GM18870 (cell line): ENCODE measurements at regions not wholly inside any gene's neighbourhood (a gene's known extent, or its start where the extent isn't known, plus 50 kb on each side); places are given as distances from the start of the nearest gene placed in this dataset.

Source experiments
- ATAC-seq: cut with Tn5 transposase; IDR thresholded peaks from one replicate; pipeline ENCODE4 v1.9.1; 2021; ENCODE audit warnings: moderate library complexity; ENCODE audit not compliant: unreplicated experiment

DNA sequence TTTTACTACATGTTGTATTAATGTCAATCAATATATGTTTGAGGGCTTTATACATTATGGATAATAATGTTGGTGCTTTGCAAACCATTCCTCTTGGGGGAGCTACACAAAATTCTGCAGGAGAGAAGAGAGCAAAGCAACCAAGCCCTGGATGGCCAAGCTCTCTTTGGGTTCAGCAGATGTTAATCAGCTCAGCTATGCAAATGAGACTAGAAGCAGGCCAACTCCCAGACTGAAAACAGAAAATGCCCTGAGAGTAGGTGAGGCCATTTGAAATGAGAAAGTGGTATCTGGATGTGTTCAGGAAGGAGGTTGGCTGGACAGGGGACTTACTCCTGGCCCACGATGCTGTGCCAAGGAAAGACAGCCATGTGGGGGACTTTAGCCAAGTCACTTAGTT, 387.0 kb downstream of the BCOR start:
- no peak for ATAC-seq

DNA sequence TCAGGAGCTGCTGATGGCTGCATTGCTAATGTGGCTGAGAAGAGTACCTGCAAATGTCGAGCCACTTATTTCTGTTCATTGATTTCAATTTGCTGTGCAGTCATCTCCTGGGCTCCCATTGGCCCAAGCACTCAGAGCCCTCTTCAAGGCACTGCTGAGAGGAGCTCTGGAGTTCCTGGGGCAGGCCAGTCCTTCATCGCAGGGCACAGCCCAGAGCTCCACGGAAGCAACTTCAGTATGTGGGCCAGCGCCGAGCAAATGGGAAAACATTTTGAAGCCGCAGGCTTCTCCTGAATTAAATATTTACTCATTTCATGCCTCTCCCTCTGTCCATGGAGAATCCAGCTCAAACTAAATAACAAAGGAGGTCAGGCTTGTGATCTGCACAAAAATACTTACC, 383.3 kb downstream of the BCOR start:
- no peak for ATAC-seq

DNA sequence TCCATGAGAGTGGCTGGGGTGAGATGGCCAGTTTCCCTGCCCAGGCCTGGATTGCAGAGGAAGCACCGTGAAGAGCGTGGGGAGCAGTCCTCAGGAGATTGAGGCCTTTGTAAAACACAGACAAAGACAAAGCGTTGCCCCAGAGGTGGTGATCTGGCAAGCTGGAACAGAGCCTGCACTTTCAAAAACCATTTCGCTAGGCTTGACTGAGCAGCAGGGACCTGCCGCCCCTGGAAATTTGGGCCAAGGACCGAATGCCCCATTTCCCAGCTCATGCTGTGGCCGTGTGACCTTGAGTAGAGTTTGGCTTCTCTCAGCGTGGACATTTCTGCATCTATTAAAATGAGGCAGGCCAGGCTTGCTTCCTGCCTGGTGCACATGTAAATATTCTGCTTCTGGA, 381.4 kb downstream of the BCOR start:
- no peak for ATAC-seq

DNA sequence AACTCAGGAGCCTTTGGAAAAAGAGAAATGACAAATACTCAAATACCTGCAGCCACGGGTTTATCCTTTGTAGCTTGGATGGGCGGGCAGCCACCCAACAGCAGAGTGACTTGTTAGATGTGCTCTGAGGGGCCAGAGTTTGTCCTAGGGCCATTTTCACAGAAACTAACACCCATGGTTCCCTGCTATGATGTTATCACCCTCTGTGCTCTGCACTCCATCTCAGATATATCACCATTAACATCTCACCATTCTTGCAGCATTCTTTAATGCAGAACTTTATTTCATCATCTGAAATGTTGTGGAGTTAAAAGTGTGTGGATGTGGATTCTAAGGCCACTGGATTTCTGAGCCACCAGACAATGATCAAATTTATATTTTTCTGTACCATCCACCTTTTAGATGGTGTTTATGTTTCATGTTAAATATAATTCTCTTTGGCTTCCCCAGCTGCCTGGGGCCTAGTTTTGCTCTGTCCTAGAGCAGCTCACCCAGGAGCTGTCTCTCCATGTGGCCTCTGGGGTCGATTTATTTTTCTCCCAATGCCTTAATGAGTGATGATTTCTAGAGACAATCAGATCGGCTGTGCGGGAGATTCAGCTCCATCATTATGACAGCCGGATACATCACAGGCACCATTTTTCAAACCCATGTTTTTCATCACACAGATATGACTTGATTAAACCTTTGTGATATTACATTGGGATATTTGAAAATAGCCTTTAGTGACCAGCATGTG, 380.8 kb downstream of the BCOR start:
- ATAC-seq, result no peak

DNA sequence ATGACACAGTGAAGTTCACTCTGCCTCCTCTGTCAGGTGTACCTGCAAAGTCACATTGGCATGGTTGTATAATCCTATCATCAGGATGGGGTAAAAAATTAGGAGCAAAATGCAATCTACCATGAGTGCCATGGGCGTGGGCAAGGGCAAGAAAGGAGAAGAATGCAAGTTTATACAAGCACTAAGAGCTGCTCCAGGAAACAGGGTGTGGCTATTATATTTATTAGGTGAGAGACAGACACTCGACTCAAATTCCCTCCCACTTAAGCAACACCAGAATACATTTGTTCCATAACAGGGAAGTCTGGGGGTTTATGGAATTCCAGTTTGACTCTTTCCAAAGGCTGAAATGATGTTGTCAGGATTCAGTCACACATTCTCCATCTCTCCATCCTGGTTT, 378.8 kb downstream of the BCOR start:
- no peak for ATAC-seq

DNA sequence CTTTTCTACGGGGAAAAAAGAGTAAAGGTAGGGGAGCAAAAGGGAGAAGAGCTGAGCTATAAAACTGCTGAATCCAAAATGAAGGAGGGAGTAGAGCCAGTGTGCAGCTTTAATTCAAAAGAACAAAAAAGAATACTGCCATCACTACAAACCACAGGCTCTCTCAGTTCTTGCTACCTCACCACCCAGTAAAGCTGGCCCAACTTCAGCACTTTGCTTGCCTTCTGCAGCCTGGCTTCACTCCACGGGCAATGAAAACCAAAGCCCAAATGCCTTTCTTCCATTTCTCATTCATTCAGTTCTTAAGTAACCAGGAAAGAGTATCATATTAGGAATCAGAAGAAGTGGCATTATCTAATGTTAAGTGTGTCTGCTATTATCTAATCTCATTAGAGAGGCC, 376.8 kb downstream of the BCOR start:
- no peak for ATAC-seq

DNA sequence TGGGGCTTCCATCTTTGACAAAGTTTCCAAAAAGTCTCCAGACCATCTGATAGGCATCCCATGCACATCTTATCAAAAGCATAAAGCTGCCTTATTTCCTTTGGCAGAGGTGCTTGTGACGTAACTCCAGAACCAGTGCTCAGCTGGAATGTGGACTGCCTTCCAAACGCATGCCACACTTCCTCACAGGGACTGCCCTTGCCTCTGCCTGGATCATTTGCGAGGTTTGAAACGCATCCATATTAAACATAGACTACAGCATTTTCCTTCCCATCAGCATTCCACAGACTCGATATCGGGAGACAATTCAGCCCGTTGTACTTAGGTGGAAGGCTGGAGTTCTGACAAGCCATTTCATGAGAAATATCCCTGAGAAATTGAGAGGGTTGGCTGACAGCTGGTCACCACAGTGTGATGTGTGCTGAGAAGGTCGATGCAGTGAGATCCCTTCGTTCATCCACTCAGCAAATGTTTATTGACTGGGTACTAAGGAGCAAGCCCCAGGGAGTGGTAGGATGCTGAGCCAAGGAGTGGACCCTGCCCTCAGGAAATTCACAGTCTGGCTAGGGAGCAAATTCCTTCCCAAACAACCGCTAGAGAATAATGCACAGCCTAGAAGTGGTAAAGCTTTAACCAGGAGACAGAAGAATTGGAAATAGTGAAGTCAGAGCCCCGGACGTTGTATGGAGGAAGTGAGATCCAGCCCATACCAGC, 376.0 kb downstream of the BCOR start:
- no peak for ATAC-seq

DNA sequence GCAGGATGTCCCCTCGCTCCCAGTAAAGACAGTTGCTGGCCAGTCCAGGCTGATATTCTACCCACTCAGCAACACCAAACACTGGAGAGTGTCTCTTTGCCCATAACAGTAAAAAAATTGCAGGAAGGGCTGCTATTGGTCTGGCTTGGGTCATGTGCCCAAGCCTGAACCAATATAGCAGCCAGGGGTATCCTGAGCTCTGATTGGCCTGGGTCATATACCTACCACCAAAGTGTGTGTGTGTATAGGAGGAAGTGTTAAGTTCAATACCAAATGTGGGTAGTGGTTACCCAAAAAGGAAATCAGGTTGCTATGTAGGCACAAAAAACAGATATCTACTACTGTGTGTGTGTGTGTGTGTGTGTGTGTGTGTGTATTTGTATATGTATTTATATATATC, 373.2 kb downstream of the BCOR start:
- no peak for ATAC-seq

DNA sequence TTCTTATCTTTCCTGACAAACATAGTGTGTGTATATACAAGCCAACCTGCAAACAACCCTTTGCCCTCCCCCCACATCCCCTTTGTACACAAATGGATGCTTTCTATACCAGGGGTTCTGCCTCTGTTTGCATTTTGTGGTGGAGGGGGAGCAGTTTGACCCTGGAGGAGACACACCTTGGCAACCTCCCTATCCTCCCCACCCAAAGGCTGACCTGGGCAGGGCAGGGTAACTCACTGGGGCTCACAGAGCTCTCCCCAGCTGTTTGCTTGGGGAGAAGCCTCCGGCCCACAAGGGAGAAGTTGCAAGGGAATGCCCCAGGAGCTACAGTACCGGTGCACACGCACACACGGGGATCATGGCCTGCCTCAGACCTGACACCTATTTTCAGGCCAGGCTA, 372.6 kb downstream of the BCOR start:
- ATAC-seq, result no peak

DNA sequence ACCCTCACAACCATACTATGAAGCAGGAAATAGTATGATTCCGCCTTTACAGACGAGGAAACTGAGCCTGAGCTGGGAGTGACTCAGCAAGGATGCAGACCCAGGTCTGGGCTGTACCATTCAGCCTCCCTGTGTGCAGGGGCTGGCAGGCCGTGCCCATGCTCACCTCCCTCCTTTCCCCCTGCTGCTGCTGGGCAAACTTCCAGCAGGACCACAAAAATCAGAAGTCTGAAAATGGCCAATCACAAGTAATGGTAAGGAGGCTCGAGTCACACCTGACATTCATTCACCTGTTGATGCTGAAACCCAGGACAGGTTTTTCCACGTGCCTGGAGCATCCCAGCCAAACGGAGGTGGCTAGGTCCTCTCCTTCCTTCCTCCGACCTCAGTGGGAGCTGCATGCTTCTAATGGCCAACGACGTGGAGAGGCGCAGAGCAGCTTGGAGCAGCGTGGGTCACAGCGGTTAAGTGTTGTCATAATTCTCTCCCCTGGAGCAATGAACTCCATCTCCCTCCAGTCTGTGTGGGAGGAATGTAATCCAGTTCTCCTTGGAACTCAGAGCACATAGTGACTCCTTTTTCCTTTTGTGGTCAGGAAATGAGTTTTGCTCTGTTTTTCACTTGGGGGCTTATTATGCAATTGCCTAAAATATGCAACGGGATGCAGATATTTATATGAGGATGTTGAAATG, 371.7 kb downstream of the BCOR start:
- no peak for ATAC-seq

DNA sequence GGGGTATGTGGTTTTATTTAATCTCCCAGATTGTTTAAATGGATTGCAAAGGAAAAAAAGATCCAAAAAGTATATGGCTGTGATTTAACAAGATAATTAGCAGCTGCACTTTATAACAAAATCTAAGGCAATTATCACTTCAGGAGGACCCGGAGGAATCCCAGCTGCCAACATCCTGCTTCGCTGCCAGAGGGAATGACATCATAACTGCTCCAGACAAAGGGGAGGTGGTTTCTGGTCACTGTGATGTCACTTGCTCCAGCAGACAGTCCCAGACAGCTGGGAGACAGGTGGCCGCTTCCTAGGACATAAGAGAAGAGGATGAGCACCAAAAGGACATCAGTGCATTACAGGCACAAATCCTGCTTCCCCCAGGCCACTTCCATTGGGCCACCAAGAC, 371.0 kb downstream of the BCOR start:
- ATAC-seq, result no peak

DNA sequence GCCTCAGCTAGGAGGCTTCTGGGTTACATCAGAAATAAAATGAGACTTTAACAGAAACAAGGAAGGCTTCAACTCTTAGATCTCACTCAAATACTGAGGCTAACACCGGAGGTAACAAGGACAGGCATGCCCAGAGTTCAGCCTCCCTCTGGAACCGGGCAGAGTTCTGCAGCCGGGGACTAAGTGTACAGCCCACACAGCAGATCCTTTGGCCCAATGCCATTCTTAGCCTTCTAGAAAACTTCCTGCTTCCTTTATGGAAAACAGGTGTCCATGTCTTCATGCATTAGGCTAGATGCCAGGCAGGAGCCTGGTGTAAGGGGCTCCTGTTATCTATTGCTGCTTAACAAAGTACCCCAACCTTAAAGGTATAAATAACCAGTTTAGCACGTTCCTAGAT, 369.7 kb downstream of the BCOR start:
- no peak for ATAC-seq

DNA sequence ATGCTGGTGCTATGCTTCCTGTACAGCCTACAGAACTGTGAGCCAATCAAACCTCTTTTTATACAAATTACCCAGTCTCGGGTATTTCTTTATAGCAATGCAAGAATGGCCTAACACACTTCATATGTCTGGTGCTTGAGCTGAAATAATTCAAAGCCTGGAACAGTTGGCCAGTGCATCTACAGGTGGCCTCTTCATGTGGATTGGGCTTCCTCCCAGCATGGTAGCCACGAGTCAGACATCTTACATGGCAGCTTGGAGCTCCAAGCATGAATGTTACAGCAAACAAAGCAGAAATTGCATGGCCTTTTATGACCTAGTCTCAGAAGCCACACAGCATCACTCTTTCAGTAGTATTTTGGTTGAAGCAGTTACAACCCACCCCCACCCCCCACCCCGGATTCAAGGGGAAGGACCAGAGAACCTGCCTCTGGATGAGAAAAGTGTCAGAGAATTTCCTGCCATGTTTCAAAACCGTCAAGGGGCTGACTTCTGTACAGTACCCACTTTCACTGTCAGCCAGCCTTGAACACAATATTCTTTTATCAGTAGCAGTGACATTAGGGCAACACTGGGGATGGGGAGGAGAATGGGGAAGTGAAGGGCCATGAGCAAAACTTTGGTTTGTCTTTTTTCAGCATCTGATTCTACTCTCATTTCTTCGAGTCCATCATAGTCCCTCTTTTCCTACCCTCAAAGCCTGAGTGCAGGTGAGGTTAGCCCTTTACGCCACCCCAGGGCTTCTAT, 368.7 kb downstream of the BCOR start:
- no peak for ATAC-seq

DNA sequence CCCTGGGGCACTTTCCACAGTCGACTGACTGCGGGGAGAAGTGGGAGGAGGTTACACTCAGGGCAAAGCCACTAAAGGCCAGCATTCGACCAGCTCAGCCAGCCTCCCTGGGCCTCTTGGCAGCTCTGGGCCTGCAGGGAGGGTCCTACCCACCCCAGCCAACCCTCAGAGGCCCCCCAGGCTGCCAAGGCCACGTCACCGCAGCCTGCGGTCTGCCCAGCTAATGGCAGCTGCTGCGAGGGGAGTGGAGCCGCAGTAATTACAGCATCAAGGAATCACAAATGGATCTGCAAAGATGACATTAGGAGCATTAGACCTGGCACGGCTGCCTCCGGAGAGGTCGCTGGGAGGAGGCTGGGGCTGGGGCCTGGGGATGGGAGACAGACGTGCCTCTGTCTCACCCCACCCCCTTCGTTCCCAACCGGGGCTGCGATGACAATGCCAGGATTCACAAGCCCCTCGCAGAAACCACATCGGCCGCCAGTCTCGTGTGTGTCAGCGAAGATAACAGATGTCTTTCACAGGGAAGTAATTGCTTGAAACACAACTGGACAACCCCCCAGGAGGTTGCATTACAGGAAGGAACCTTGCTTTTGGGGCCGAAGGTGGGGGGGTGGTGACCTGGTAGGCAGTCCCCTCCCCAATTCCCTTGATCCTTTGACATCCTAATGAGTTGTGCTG, 367.6 kb downstream of the BCOR start:
- ATAC-seq, result no peak

DNA sequence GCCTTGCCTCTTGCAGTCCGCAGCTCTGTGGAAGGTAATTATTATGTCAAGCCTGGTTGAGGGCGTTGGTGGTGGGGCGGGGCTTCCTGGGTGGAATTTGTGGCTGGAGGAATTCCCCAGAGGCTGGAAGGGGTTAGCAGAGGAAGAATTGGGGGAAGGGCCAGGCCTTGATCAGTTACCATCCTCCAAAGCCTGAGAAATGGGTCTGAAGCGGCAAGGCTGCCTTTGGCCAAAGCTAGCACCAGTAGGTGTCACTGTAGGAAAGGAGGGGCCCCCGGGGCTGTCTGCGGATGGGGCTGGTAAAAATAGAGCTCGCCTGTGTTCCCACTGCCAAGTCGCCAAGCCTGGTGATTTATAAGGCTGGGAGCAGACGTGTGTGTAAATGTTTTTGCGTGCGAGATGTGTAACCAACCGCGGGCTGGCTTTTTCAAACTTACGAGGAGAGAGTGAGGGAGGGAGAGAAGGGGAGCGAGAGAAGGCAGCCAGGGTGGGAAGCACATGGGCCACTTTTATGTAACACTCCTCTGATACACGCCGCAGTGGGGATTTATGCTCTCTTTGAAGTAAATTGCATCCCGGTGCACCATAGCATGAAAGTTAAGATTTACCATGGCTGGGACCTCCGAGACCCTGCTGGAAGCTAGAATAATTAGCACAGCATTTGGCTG, 367.0 kb downstream of the BCOR start:
- ATAC-seq, result no peak

DNA sequence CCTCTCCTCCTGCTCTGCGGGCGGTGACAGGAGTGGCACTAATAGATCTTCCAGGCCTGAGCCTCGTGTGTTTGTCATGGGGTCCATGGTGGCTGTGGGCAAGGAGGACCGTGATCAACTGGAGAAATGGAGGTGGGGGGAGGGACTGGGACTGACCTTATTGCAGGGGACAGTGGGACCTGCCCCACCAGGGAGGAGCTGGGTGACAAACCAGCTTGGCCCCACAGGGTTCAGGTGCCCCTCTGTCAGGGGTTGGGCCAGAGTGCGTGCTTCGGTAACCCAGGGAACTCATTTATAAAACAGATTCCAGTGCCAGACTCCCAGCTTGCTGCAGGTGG, 366.5 kb downstream of the BCOR start:
- no peak for ATAC-seq

DNA sequence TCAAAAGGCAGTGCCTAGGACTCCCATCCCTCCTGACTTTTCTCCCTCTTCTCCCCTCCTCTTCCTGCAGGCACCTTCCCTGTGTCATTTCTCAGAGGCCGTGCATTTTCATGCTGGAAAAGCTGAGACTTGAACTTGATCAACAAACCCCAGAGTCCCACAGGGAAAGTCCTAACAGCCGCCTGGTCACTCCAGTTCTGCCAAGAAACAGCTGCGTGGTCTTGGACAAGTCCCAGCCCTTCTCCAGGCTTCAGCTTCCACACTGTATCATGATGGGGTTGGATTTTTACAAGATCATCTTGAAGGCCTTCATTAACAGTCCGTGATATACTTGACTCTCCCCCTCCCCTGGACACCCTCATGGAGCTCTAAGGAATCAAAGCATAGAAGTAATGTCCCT, 366.0 kb downstream of the BCOR start:
- ATAC-seq, result no peak

DNA sequence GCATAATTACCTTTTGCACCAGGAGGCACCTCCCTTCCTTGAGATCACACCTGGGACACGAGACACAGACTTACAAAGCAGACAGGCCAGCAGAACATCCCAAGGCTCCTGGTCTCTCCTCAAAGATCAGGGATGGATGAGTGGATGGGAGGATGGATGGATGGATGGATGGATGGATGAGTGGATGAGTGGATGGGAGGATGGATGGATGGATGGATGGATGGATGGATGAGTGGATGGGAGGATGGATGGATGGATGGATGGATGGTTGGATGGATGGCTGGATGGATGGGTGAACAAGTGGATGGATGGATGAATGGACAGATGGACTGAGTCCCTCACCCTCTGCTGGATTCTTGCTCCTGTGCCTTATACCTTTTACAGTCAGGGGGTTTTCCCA, 364.0 kb downstream of the BCOR start:
- no peak for ATAC-seq

DNA sequence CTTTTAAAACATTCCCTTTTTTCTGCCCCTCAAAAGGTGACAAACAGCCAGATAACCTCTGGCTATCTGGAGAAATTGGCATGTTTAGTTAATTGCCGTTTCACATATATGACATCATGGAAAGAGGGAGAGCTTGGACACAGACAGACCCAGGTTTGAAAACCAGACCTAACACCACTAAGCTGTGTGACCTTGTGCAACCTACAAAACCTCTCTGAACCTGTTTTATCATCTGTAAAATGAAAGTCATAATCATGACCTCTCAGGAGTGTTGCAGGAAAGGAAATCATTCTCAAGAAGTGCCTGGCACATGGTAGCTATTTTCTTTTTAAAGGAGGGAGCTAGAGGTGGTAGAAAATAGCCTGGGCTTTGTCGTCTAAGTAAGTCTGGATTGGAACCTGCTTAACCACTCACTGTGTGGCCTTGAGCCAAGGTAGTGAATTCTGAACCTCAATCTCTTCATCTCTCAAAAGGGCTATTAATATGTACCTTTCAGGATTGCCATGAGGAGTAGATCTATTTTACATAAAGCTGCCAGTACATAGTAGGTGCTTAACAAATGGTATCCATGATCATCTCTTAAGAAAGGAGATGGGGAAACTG, 363.5 kb downstream of the BCOR start:
- ATAC-seq, result no peak
